ENCODE measurements at regions not wholly inside any gene's neighbourhood (a gene's known extent, or its start where the extent isn't known, plus 50 kb on each side); places are given as distances from the start of the nearest gene placed in this dataset.

DNA sequence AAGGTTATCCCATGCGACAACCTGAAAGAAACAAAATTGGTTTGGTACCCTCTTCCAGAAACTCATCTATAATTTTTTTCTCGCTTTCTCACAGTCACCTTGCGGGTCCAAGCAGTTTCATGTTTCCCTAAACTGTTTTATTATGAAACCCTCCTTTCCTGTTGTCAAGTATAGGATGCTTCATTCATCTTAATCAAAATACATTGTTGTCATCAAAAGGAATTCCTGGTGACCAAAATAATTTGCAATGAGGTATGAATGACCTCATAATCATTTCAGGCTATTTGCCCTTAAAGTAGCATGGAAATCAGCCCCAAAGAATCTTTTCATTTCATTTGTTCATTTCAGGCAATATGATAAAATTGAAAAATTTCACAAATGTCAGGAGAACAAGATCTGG is 503.0 kb downstream of the SPATA31D1 start:
- no peak for TF ChIP-seq CTCF (IDR thresholded peaks at IDR 0.05; ENCODE audit: unreplicated experiment)
- no peak for DNase-seq (ENCODE audit: low spot score)
- Mint-ChIP-seq H3K36me3 (ENCODE audit: low read depth, unreplicated experiment) (no peaks in the 10 kb centered on the region), H3K4me3 (ENCODE audit: unreplicated experiment) (no peak overlapping the region), H3K4me1 (ENCODE audit: unreplicated experiment) (peaks cover 10% of the 10 kb centered on the region), H3K27me3 (ENCODE audit: unreplicated experiment) (no peaks in the 10 kb centered on the region), H3K9me3 (ENCODE audit: unreplicated experiment) (no peaks in the 10 kb centered on the region), H3K27ac (ENCODE audit: unreplicated experiment) (no peak overlapping the region)

DNA sequence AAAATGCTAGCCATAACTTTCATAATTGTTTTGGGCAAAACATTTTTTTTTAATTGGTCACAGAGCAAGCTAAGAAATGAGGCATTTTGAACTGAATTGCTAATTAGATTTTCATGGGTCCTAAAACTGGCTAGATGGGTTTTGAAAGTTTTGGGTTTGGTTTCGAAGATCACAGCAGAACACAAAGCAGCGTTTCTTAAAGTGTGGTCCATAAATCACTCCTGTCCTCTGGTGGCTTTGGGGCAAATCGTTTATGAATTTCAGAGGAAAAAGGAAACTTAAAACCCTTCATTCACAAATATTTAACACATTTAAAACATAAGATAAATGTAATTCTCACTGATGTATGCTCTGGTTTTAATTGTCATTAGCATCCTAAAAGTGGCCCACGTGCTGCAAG is 503.7 kb downstream of the SPATA31D1 start:
- no peak overlapping the region for H3K4me3 Mint-ChIP-seq (ENCODE audit: unreplicated experiment)
- H3K9me3 Mint-ChIP-seq (ENCODE audit: unreplicated experiment), result no peaks in the 10 kb centered on the region
- H3K36me3 Mint-ChIP-seq (ENCODE audit: low read depth, unreplicated experiment), result no peaks in the 10 kb centered on the region
- no peak overlapping the region for H3K27ac Mint-ChIP-seq (ENCODE audit: unreplicated experiment)
- no peak for DNase-seq (ENCODE audit: low spot score)
- TF ChIP-seq CTCF (IDR thresholded peaks at IDR 0.05; ENCODE audit: unreplicated experiment), result no peak
- peaks cover 4% of the 10 kb centered on the region for H3K27me3 Mint-ChIP-seq (ENCODE audit: unreplicated experiment)
- peaks cover 10% of the 10 kb centered on the region for H3K4me1 Mint-ChIP-seq (ENCODE audit: unreplicated experiment)

DNA sequence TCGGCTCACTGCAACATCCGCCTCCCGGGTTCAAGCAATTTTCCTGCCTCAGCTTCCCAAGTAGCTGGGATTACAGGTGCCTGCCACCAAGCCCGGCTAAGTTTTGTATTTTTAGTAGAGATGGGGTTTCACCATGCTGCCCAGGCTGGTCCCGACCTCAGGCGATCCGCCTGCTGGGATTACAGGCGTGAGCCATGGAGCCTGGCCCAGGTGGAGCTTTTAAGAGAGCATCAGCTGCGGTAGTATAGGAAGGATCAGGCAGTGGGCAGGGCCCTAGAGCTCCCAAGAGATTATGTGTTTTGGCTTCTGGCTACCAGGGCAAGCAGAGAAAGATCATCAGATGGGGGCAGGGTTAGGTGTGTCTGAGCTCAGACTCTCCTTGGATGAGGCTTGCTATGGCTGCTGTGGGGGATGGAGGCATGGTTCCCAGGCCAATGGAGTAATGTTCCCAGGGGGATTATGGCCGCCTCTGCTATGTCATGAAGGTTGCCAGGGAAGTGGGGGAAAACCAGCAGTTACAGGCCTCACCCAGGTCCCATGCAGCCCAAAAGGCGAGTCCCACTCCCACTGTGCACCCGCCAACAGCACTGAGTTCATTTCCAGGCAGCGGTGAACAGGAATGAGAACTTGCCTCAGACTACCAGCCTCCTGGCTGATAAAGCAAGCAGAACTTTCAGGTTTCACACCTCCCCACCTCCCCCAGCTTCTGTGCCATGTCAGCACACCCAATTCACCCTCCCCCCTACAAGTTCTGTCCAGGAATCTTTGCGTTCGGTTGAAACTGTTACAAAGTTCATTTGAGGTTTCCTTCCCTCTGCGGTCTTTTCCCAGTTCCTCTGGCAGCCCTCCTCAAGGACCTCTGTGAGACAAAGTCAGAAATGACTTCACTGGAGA is 507.6 kb downstream of the SPATA31D1 start:
- Mint-ChIP-seq H3K4me3 (ENCODE audit: unreplicated experiment) (no peak overlapping the region), H3K4me1 (ENCODE audit: unreplicated experiment) (no peaks in the 10 kb centered on the region), H3K9me3 (ENCODE audit: unreplicated experiment) (no peaks in the 10 kb centered on the region), H3K27ac (ENCODE audit: unreplicated experiment) (no peak overlapping the region), H3K27me3 (ENCODE audit: unreplicated experiment) (peaks cover 4% of the 10 kb centered on the region), H3K36me3 (ENCODE audit: low read depth, unreplicated experiment) (no peaks in the 10 kb centered on the region)
- no peak for TF ChIP-seq CTCF (IDR thresholded peaks at IDR 0.05; ENCODE audit: unreplicated experiment)
- no peak for DNase-seq (ENCODE audit: low spot score)

DNA sequence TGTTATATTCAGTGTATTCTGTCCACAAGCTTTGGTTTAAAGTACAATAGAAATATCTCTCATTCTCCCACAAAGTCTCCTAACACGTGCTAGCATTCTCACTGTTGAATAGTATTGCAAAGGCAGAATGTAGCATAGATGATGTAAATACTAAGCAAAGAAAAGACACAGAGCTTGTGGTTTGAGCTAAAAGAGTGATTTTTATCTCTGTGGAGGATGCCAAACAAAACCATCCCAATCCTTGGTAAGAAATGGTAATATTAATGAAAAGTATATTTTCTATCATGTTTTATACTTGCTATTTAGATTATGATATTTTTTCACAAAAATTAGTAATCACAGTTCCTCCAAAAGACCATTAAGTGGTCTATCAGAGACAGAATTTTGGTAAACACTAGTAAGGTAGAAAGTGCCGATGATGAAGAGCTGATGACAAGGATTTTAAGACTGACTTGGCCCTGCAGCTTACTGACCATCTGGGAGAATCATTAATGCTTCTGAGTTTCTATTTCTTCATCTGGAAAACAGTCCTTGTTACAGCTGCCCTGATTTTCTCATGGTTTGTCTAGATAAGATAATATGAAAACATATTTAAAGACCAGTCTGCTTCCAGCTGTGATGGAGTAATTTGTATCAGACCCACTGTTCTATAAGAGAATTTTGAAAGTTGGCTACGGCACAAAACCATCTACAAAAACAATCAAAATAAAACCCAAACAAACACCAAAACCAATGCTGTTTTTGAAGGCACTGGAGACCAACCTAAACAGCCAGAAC is 510.2 kb downstream of the SPATA31D1 start:
- Mint-ChIP-seq H3K27me3 (ENCODE audit: unreplicated experiment) (peaks cover 4% of the 10 kb centered on the region), H3K4me3 (ENCODE audit: unreplicated experiment) (no peak overlapping the region), H3K27ac (ENCODE audit: unreplicated experiment) (no peak overlapping the region), H3K36me3 (ENCODE audit: low read depth, unreplicated experiment) (no peaks in the 10 kb centered on the region), H3K9me3 (ENCODE audit: unreplicated experiment) (no peaks in the 10 kb centered on the region), H3K4me1 (ENCODE audit: unreplicated experiment) (no peaks in the 10 kb centered on the region)
- TF ChIP-seq CTCF (IDR thresholded peaks at IDR 0.05; ENCODE audit: unreplicated experiment), result no peak
- DNase-seq (ENCODE audit: low spot score), result no peak

GRCh38 chr9:82499337-82499736 is 510.8 kb downstream of the SPATA31D1 start:
- Mint-ChIP-seq H3K36me3 (ENCODE audit: low read depth, unreplicated experiment) (no peaks in the 10 kb centered on the region), H3K4me1 (ENCODE audit: unreplicated experiment) (no peaks in the 10 kb centered on the region), H3K4me3 (ENCODE audit: unreplicated experiment) (no peak overlapping the region), H3K27me3 (ENCODE audit: unreplicated experiment) (peaks cover 4% of the 10 kb centered on the region), H3K9me3 (ENCODE audit: unreplicated experiment) (no peaks in the 10 kb centered on the region), H3K27ac (ENCODE audit: unreplicated experiment) (no peak overlapping the region)
- no peak for DNase-seq (ENCODE audit: low spot score)
- no peak for TF ChIP-seq CTCF (IDR thresholded peaks at IDR 0.05; ENCODE audit: unreplicated experiment)

Measured in endothelial cell (in vitro differentiated cells).